GM18502 (cell line): ENCODE measurements at regions not wholly inside any gene's neighbourhood (a gene's known extent, or its start where the extent isn't known, plus 50 kb on each side); places are given as distances from the start of the nearest gene placed in this dataset.

ENCODE experiments used
- ATAC-seq: cut with Tn5 transposase; IDR thresholded peaks from one replicate; pipeline ENCODE4 v1.9.1; 2021; ENCODE audit warnings: mild to moderate bottlenecking; ENCODE audit not compliant: unreplicated experiment, poor library complexity

- no peak for ATAC-seq
These were observed 638.0 kb downstream of the DHX35 start for GRCh38 chr20:39600156-39600555.

- no peak for ATAC-seq
These were observed 634.4 kb downstream of the DHX35 start for GRCh38 chr20:39596554-39596953.

- ATAC-seq: no peak
These were observed 630.2 kb downstream of the DHX35 start for GRCh38 chr20:39592371-39592770.

GRCh38 chr20:39588148-39588757, 626.1 kb downstream of the DHX35 start:
- ATAC-seq: no peak

- no peak for ATAC-seq
These were observed 618.9 kb downstream of the DHX35 start for GRCh38 chr20:39581034-39581433.

- ATAC-seq: no peak
These were observed 614.6 kb downstream of the DHX35 start for GRCh38 chr20:39576771-39577170.

- ATAC-seq: no peak
These were observed 611.9 kb downstream of the DHX35 start for GRCh38 chr20:39574061-39574460.

- ATAC-seq: no peak
These were observed 609.0 kb downstream of the DHX35 start for GRCh38 chr20:39571171-39571570.

GRCh38 chr20:39568109-39568508, 606.0 kb downstream of the DHX35 start:
- peak; percentile 73 for ATAC-seq

- ATAC-seq: peak; percentile 72
These were observed 601.2 kb downstream of the DHX35 start for GRCh38 chr20:39563349-39563748.

- ATAC-seq: no peak
These were observed 592.2 kb downstream of the DHX35 start for GRCh38 chr20:39554341-39554740.

GRCh38 chr20:39553120-39553519, 591.0 kb downstream of the DHX35 start:
- no peak for ATAC-seq

GRCh38 chr20:39549733-39550132, 587.6 kb downstream of the DHX35 start:
- no peak for ATAC-seq

- ATAC-seq: no peak
These were observed 585.6 kb downstream of the DHX35 start for GRCh38 chr20:39547546-39548408.

- ATAC-seq: no peak
These were observed 579.1 kb downstream of the DHX35 start for GRCh38 chr20:39541136-39541803.

GRCh38 chr20:39538317-39538716, 576.2 kb downstream of the DHX35 start:
- no peak for ATAC-seq

GRCh38 chr20:39535301-39535700, 573.2 kb downstream of the DHX35 start:
- no peak for ATAC-seq

- ATAC-seq: no peak
These were observed 572.7 kb downstream of the DHX35 start for GRCh38 chr20:39534846-39535245.

- no peak for ATAC-seq
These were observed 571.7 kb downstream of the DHX35 start for GRCh38 chr20:39533858-39534257.

- ATAC-seq: no peak
These were observed 570.1 kb downstream of the DHX35 start for GRCh38 chr20:39532205-39532604.

- no peak for ATAC-seq
These were observed 566.3 kb downstream of the DHX35 start for GRCh38 chr20:39528436-39528835.
